ENCODE measurements at regions not wholly inside any gene's neighbourhood (a gene's known extent, or its start where the extent isn't known, plus 50 kb on each side); places are given as distances from the start of the nearest gene placed in this dataset.

GRCh38 chr10:78319371-78319770 lies 285.7 kb downstream of the RPS24 start:
- no peak for DNase-seq
- Histone ChIP-seq H3K27me3 (no peaks in the 10 kb centered on the region), H3K9me3 (no peaks in the 10 kb centered on the region), H3K27ac (no peak overlapping the region), H3K4me1 (ENCODE audit: insufficient read depth) (peaks cover 9% of the 10 kb centered on the region), H3K36me3 (no peaks in the 10 kb centered on the region), H3K4me3 (no peak overlapping the region)
- intact Hi-C loops (cut with DNase I): no loop called here
- TF ChIP-seq POLR2A (IDR thresholded peaks at IDR 0.05): no peak
- TF ChIP-seq CTCF (IDR thresholded peaks at IDR 0.05): no peak
- no peak for TF ChIP-seq EP300 (IDR thresholded peaks at IDR 0.05)
- WGBS, 3 donors: 87 to 94% (median 93%) methylated on average over 7 of the region's 7 CpGs

- intact Hi-C loops (cut with DNase I): no loop called here
- DNase-seq: no peak
- Histone ChIP-seq H3K27me3 (no peaks in the 10 kb centered on the region), H3K36me3 (no peaks in the 10 kb centered on the region), H3K9me3 (no peaks in the 10 kb centered on the region), H3K27ac (no peak overlapping the region), H3K4me1 (ENCODE audit: insufficient read depth) (peaks cover 9% of the 10 kb centered on the region), H3K4me3 (no peak overlapping the region)
- WGBS, 3 donors: 86 to 93% (median 88%) methylated on average over 2 of the region's 2 CpGs
- TF ChIP-seq CTCF (IDR thresholded peaks at IDR 0.05) (no peak), POLR2A (IDR thresholded peaks at IDR 0.05) (no peak), EP300 (IDR thresholded peaks at IDR 0.05) (no peak)
Observed at GRCh38 chr10:78319841-78320240, 286.2 kb downstream of the RPS24 start.

GRCh38 chr10:78320506-78320905 lies 286.8 kb downstream of the RPS24 start:
- TF ChIP-seq EP300 (IDR thresholded peaks at IDR 0.05) (no peak), POLR2A (IDR thresholded peaks at IDR 0.05) (no peak), CTCF (IDR thresholded peaks at IDR 0.05) (no peak)

GRCh38 chr10:78321000-78321399 lies 287.3 kb downstream of the RPS24 start:
- no peaks in the 10 kb centered on the region for H3K36me3 ChIP-seq
- WGBS, 3 donors: 42 to 45% (median 45%) methylated on average over 2 of the region's 2 CpGs
- H3K4me3 ChIP-seq: no peak overlapping the region
- peaks cover 9% of the 10 kb centered on the region for H3K4me1 ChIP-seq (ENCODE audit: insufficient read depth)
- intact Hi-C loops (cut with DNase I): no loop called here
- no peaks in the 10 kb centered on the region for H3K27me3 ChIP-seq
- no peak for TF ChIP-seq POLR2A (IDR thresholded peaks at IDR 0.05)
- TF ChIP-seq CTCF (IDR thresholded peaks at IDR 0.05): no peak
- TF ChIP-seq EP300 (IDR thresholded peaks at IDR 0.05): no peak
- no peak overlapping the region for H3K27ac ChIP-seq
- DNase-seq: no peak
- H3K9me3 ChIP-seq: no peaks in the 10 kb centered on the region

More at GRCh38 chr10:78320506-78320905, 286.8 kb downstream of the RPS24 start:
- no peak for DNase-seq
- WGBS, 3 donors: 79 to 87% (median 82%) methylated on average over 5 of the region's 5 CpGs
- Histone ChIP-seq H3K36me3 (no peaks in the 10 kb centered on the region), H3K4me1 (ENCODE audit: insufficient read depth) (peaks cover 9% of the 10 kb centered on the region), H3K27me3 (no peaks in the 10 kb centered on the region), H3K27ac (no peak overlapping the region), H3K9me3 (no peaks in the 10 kb centered on the region), H3K4me3 (no peak overlapping the region)
- intact Hi-C loops (cut with DNase I): no loop called here
